ENCODE measurements at regions not wholly inside any gene's neighbourhood (a gene's known extent, or its start where the extent isn't known, plus 50 kb on each side); places are given as distances from the start of the nearest gene placed in this dataset.
A peak's percentile ranks its signal among the peaks of the same experiment; 100 is the strongest.

DNA sequence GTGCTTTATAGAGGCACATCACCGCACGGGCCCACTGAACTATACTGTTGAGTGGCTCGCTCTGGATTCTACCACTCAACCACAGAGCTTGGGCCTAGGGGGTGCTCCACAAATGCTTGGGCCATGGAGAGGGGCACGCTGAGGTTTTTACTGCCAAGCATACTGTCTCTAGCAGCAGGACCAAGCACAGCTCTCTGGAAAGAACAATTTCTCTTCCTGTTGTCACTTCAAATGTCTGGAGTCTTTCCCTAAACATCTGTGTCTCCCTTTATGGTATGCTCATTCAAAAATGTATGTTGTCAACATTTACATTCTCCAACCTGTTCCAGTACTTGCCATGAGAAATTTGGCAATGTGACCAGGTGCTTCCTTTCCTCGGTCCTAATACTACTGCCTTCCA, 114.7 kb upstream of the TPM1 start:
- TF ChIP-seq, protein P1, sequence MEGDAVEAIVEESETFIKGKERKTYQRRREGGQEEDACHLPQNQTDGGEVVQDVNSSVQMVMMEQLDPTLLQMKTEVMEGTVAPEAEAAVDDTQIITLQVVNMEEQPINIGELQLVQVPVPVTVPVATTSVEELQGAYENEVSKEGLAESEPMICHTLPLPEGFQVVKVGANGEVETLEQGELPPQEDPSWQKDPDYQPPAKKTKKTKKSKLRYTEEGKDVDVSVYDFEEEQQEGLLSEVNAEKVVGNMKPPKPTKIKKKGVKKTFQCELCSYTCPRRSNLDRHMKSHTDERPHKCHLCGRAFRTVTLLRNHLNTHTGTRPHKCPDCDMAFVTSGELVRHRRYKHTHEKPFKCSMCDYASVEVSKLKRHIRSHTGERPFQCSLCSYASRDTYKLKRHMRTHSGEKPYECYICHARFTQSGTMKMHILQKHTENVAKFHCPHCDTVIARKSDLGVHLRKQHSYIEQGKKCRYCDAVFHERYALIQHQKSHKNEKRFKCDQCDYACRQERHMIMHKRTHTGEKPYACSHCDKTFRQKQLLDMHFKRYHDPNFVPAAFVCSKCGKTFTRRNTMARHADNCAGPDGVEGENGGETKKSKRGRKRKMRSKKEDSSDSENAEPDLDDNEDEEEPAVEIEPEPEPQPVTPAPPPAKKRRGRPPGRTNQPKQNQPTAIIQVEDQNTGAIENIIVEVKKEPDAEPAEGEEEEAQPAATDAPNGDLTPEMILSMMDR (IDR thresholded peaks at IDR 0.05; ENCODE audit: partially characterized antibody, unreplicated experiment), result no peak

DNA sequence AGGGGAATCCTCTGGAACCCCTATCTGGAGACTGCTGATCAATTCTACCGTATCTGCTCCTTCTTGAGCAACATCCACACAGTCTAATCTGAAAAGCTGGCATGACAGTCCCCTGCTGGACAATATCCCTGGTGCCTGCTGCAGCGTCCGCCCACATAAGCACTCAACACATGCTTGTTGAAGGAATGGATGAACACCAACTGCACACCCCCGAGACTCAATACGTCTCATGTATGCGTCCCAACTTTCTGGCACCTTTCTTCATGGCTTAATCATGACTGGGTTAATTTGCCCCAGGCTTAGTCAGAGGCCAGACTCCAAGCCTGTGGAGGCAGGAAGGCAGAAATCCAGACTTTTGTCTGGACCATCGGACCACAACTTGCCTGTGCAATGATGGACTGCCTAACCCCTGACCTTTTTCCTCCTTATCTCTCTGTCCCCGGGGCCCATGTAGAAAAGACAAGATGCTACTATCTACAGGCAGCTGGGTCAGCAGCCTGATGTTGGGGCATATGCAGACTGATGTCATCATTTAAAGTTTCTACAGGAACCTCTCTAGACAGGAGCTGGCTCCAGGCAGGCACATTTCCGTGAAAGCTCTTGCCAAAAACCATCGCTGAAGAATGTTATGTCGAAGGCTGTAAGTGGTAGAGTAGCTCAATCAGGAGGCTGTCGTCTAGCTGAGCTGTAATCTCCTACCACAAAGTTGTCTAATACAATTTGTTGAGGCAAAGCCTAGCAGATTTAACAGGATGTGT, 114.1 kb upstream of the TPM1 start:
- Mint-ChIP-seq H3K9me3 (ENCODE audit: unreplicated experiment) (no peaks in the 10 kb centered on the region), H3K4me1 (ENCODE audit: low read depth, unreplicated experiment) (peaks cover 2% of the 10 kb centered on the region), H3K27me3 (ENCODE audit: unreplicated experiment) (no peaks in the 10 kb centered on the region), H3K36me3 (ENCODE audit: unreplicated experiment) (no peaks in the 10 kb centered on the region), H3K4me3 (ENCODE audit: unreplicated experiment) (no peak overlapping the region), H3K27ac (ENCODE audit: unreplicated experiment) (no peak overlapping the region)
- DNase-seq, result no peak
- TF ChIP-seq, protein P1 (IDR thresholded peaks at IDR 0.05; ENCODE audit: partially characterized antibody, unreplicated experiment), result no peak

More for the DNA sequence above, 114.7 kb upstream of the TPM1 start:
- Mint-ChIP-seq H3K4me3 (ENCODE audit: unreplicated experiment) (no peak overlapping the region), H3K36me3 (ENCODE audit: unreplicated experiment) (no peaks in the 10 kb centered on the region), H3K27me3 (ENCODE audit: unreplicated experiment) (no peaks in the 10 kb centered on the region), H3K4me1 (ENCODE audit: low read depth, unreplicated experiment) (peaks cover 2% of the 10 kb centered on the region), H3K27ac (ENCODE audit: unreplicated experiment) (no peak overlapping the region), H3K9me3 (ENCODE audit: unreplicated experiment) (no peaks in the 10 kb centered on the region)
- DNase-seq, result no peak

DNA sequence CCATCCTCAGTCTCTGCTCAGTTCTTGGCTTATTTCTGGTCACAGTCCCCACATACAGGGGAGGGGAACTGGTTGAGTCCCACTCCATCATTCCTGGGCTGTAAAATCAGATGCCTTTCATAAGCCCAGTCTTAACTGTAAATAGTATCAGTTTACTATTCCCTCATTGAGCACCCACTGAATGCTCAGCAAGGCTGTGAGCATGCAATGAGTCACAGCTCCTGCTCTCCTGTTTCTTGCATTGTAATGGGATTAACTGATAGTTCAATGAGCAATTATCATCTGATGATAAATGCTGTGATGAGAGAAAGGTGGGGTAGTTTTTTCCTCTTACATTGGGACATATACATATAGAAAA, 113.6 kb upstream of the TPM1 start:
- no peak overlapping the region for H3K27ac Mint-ChIP-seq (ENCODE audit: unreplicated experiment)
- no peak overlapping the region for H3K4me3 Mint-ChIP-seq (ENCODE audit: unreplicated experiment)

DNA sequence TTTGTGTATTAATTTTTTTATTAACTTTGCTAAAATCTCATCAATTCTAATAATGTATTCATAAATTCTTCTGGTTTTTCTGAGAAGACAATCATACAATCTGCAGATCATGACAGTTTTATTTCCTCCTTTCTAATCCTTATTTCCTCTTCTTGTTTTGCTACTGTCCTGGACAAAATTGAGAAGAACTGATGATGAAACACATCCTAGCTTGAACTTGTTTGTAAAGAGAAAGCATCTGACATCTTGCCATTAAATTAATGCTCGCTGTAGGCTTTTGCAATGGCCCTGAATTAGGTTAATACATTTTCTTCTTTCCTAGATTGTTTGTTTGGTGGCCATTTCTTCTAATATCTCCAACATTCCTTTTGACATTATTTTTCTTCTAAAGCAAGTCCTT, 110.9 kb upstream of the TPM1 start:
- H3K4me1 Mint-ChIP-seq (ENCODE audit: low read depth, unreplicated experiment), result peaks cover 2% of the 10 kb centered on the region
- no peaks in the 10 kb centered on the region for H3K27me3 Mint-ChIP-seq (ENCODE audit: unreplicated experiment)
- no peaks in the 10 kb centered on the region for H3K36me3 Mint-ChIP-seq (ENCODE audit: unreplicated experiment)

More for the DNA sequence above, 113.6 kb upstream of the TPM1 start:
- no peaks in the 10 kb centered on the region for H3K9me3 Mint-ChIP-seq (ENCODE audit: unreplicated experiment)
- no peaks in the 10 kb centered on the region for H3K27me3 Mint-ChIP-seq (ENCODE audit: unreplicated experiment)
- TF ChIP-seq, protein P1 (IDR thresholded peaks at IDR 0.05; ENCODE audit: partially characterized antibody, unreplicated experiment), result no peak
- peaks cover 2% of the 10 kb centered on the region for H3K4me1 Mint-ChIP-seq (ENCODE audit: low read depth, unreplicated experiment)
- no peak for DNase-seq
- H3K36me3 Mint-ChIP-seq (ENCODE audit: unreplicated experiment), result no peaks in the 10 kb centered on the region

DNA sequence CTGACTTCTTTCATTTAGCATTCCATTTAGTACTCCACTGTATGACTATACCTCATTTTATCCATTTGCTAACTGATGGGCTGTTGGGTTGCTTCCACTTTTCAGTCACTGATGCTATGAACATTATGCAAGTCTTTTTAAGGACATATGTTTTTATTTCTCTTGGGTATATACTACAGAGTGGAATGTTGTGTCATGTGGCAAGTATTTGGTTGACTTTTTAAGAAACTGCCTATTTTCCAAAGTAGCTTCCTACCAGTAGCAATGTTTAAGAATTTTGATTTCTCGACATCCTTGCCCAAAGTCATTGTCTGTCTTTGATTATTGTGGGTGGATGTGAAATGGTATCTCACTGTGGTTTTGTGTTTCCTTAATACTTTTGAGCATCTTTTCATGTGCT, 110.1 kb upstream of the TPM1 start:
- no peak for DNase-seq
- H3K27ac Mint-ChIP-seq (ENCODE audit: unreplicated experiment), result no peak overlapping the region
- H3K27me3 Mint-ChIP-seq (ENCODE audit: unreplicated experiment), result no peaks in the 10 kb centered on the region
- H3K36me3 Mint-ChIP-seq (ENCODE audit: unreplicated experiment), result no peaks in the 10 kb centered on the region
- TF ChIP-seq, protein P1 (IDR thresholded peaks at IDR 0.05; ENCODE audit: partially characterized antibody, unreplicated experiment), result no peak
- no peaks in the 10 kb centered on the region for H3K9me3 Mint-ChIP-seq (ENCODE audit: unreplicated experiment)
- no peak overlapping the region for H3K4me3 Mint-ChIP-seq (ENCODE audit: unreplicated experiment)
- H3K4me1 Mint-ChIP-seq (ENCODE audit: low read depth, unreplicated experiment), result peaks cover 2% of the 10 kb centered on the region

More for the DNA sequence above, 110.9 kb upstream of the TPM1 start:
- DNase-seq, result no peak
- Mint-ChIP-seq H3K4me3 (ENCODE audit: unreplicated experiment) (no peak overlapping the region), H3K9me3 (ENCODE audit: unreplicated experiment) (no peaks in the 10 kb centered on the region), H3K27ac (ENCODE audit: unreplicated experiment) (peak overlapping the region; percentile 18)
- TF ChIP-seq, protein P1 (IDR thresholded peaks at IDR 0.05; ENCODE audit: partially characterized antibody, unreplicated experiment), result no peak

Data from glutamatergic neuron (in vitro differentiated cells).